Spleen (tissue), 11 donors: ENCODE measurements at regions not wholly inside any gene's neighbourhood (a gene's known extent, or its start where the extent isn't known, plus 50 kb on each side); places are given as distances from the start of the nearest gene placed in this dataset.

ENCODE experiments used
- DNase-seq: peaks from one replicate; pipeline ENCODE4 v3.0.0-alpha.2; 2020
- H3K27ac ChIP-seq, 8 donors: fragments of 200-600 bp; sonication (generic) in 7 of 8; 1 replicate in 4 of 8; 2 replicates in 4 of 8; pipeline versions ENCODE4 v1.5.0 to v1.8.0; 2016 to 2021; ENCODE audit warnings: inconsistent platforms in 4 of 8, mild to moderate bottlenecking in 4 of 8, moderate library complexity in 1 of 8
- H3K27me3 ChIP-seq, 7 donors: fragments of 200-600 bp; sonication (generic) in 6 of 7; replicated peaks in 1 of 7; 1 replicate in 4 of 7; 2 replicates in 3 of 7; pipeline versions ENCODE4 v1.5.0 to v1.8.0; 2016 to 2021; ENCODE audit warnings: inconsistent platforms in 3 of 7, mild to moderate bottlenecking in 1 of 7
- H3K36me3 ChIP-seq, 6 donors: fragments of 200-600 bp; sonication (generic) in 5 of 6; 1 replicate in 4 of 6; 2 replicates in 2 of 6; pipeline versions ENCODE4 v1.5.0 to v1.8.0; 2016 to 2021; ENCODE audit warnings: inconsistent platforms in 2 of 6
- H3K4me1 ChIP-seq, 6 donors: fragments of 200-600 bp; sonication (generic) in 5 of 6; 1 replicate in 3 of 6; 2 replicates in 3 of 6; pipeline versions ENCODE4 v1.5.0 to v1.8.0; 2016 to 2021; ENCODE audit warnings: inconsistent platforms in 3 of 6
- H3K4me3 ChIP-seq, 8 donors: fragments of 200-600 bp; sonication (generic) in 7 of 8; 1 replicate in 4 of 8; 2 replicates in 4 of 8; pipeline versions ENCODE4 v1.5.0 to v1.8.0; 2016 to 2021; ENCODE audit warnings: inconsistent platforms in 4 of 8, mild to moderate bottlenecking in 4 of 8, moderate library complexity in 2 of 8
- H3K9me3 ChIP-seq, 8 donors: fragments of 200-600 bp; sonication (generic) in 7 of 8; 1 replicate in 4 of 8; 2 replicates in 4 of 8; pipeline versions ENCODE4 v1.5.0 to v1.8.0; 2016 to 2021; ENCODE audit warnings: inconsistent platforms in 4 of 8
- CTCF ChIP-seq, 11 experiments: fragments of 200-600 bp in 7 of 11; fragments of 450-650 bp in 4 of 11; sonication (generic) in 4 of 11; IDR thresholded peaks in 8 of 11; conservative IDR thresholded peaks in 3 of 11; 1 replicate in 7 of 11; 2 replicates in 4 of 11; pipeline versions ENCODE4 v1.4.0 to v1.8.0; 2016 to 2021; ENCODE audit warnings: antibody characterized with exemption in 11 of 11, inconsistent platforms in 4 of 11, mild to moderate bottlenecking in 1 of 11
- POLR2A ChIP-seq, 3 donors: fragments of 450-650 bp; IDR thresholded peaks; one replicate each; pipeline ENCODE4 v1.5.1; 2017; ENCODE audit warnings: antibody characterized with exemption in 3 of 3, mild to moderate bottlenecking in 1 of 3
- POLR2AphosphoS5 ChIP-seq, 3 donors: sonication (generic); formaldehyde crosslinking; IDR thresholded peaks; one replicate each; pipeline ENCODE4 v1.5.1; 2017; ENCODE audit warnings: antibody characterized with exemption in 3 of 3
- WGBS, 5 donors: extraction: QIAGEN DNeasy Blood & Tissue Kit in 3 of 5; methylation state at CpG; one replicate each; pipeline versions ENCODE4 v1.1.5 to v1.1.7; 2013 to 2018; 5-methylcytosine and 5-hydroxymethylcytosine counted together
- intact Hi-C: fragments of 100-400 bp; cut with DNase I; formaldehyde crosslinking; loops from one replicate; pipeline ENCODE4 v1.15.0; 2023; ENCODE audit warnings: low total_unique reads
- donor health status: healthy with polysubstance abuse.
- donor health status: DM: no; HTN: no; CAD: no; lungs with moderate emphysema.
- donor health status: DM: no; HTN: no; CAD: no.
- donor health status: Bipolar disorder and iron deficiency.
- donor health status: healthy.
- donor health status: DM: no; HTN: no; CAD: no.
- donor health status: DM: yes; HTN: yes; CAD: no.

- 82 to 97% (median 83%) methylated on average over 3 to 4 of the region's 4 CpGs for WGBS, 5 donors
- no peak for DNase-seq
- intact Hi-C loops = no loop called here
- H3K9me3 ChIP-seq = no peaks in the 10 kb centered on the region
- no peak for TF ChIP-seq CTCF (IDR thresholded peaks at IDR 0.05 in 8 of 11, conservative IDR thresholded peaks at IDR 0.05 in 3 of 11)
- no peak for TF ChIP-seq POLR2A (IDR thresholded peaks at IDR 0.05)
- TF ChIP-seq POLR2AphosphoS5 (IDR thresholded peaks at IDR 0.05) = no peak
- no peaks in the 10 kb centered on the region for H3K36me3 ChIP-seq
- peaks cover 0 to 8% (median 0%) of the 10 kb centered on the region in 7 donors for H3K27me3 ChIP-seq
- H3K4me1 ChIP-seq = no peaks in the 10 kb centered on the region
- H3K4me3 ChIP-seq = no peak overlapping the region
- H3K27ac ChIP-seq = no peak overlapping the region
Observed at GRCh38 chr4:81375745-81376144, 96.0 kb downstream of the RASGEF1B start.

GRCh38 chr4:81369886-81370285 lies 101.8 kb downstream of the RASGEF1B start:
- intact Hi-C loops = no loop called here
- H3K4me3 ChIP-seq = no peak overlapping the region
- H3K27ac ChIP-seq = no peak overlapping the region
- H3K9me3 ChIP-seq = no peaks in the 10 kb centered on the region
- no peak for TF ChIP-seq POLR2AphosphoS5 (IDR thresholded peaks at IDR 0.05)
- TF ChIP-seq POLR2A (IDR thresholded peaks at IDR 0.05) = no peak
- TF ChIP-seq CTCF (IDR thresholded peaks at IDR 0.05 in 8 of 11, conservative IDR thresholded peaks at IDR 0.05 in 3 of 11) = no peak
- H3K4me1 ChIP-seq = no peaks in the 10 kb centered on the region
- peaks cover 0 to 7% (median 0%) of the 10 kb centered on the region in 7 donors for H3K27me3 ChIP-seq
- WGBS, 5 donors = 75 to 83% (median 77%) methylated on average over 4 of the region's 4 CpGs
- no peak for DNase-seq
- no peaks in the 10 kb centered on the region for H3K36me3 ChIP-seq

- intact Hi-C loops = no loop called here
Observed at GRCh38 chr4:81366779-81367178, 104.9 kb downstream of the RASGEF1B start.

GRCh38 chr4:81360737-81361136 lies 111.0 kb downstream of the RASGEF1B start:
- H3K27me3 ChIP-seq = peaks cover 0 to 6% (median 0%) of the 10 kb centered on the region in 7 donors
- H3K4me3 ChIP-seq = no peak overlapping the region
- DNase-seq = no peak
- no peak overlapping the region for H3K27ac ChIP-seq
- H3K4me1 ChIP-seq = no peaks in the 10 kb centered on the region
- TF ChIP-seq POLR2A (IDR thresholded peaks at IDR 0.05) (no peak), CTCF (IDR thresholded peaks at IDR 0.05 in 8 of 11, conservative IDR thresholded peaks at IDR 0.05 in 3 of 11) (no peak), POLR2AphosphoS5 (IDR thresholded peaks at IDR 0.05) (no peak)
- WGBS, 5 donors = 80 to 86% (median 81%) methylated on average over 3 of the region's 3 CpGs
- H3K9me3 ChIP-seq = peaks cover 0 to 3% (median 0%) of the 10 kb centered on the region in 8 donors
- intact Hi-C loops = no loop called here
- H3K36me3 ChIP-seq = no peaks in the 10 kb centered on the region

More at GRCh38 chr4:81366779-81367178, 104.9 kb downstream of the RASGEF1B start:
- DNase-seq = no peak
- Histone ChIP-seq H3K4me3 (no peak overlapping the region), H3K9me3 (no peaks in the 10 kb centered on the region), H3K4me1 (no peaks in the 10 kb centered on the region), H3K27me3 (peaks cover 0 to 6% (median 0%) of the 10 kb centered on the region in 7 donors), H3K27ac (no peak overlapping the region), H3K36me3 (no peaks in the 10 kb centered on the region)
- WGBS, 5 donors = 86 to 94% (median 93%) methylated on average over 4 of the region's 4 CpGs
- TF ChIP-seq POLR2A (IDR thresholded peaks at IDR 0.05) = no peak
- TF ChIP-seq CTCF (IDR thresholded peaks at IDR 0.05 in 8 of 11, conservative IDR thresholded peaks at IDR 0.05 in 3 of 11) = no peak
- no peak for TF ChIP-seq POLR2AphosphoS5 (IDR thresholded peaks at IDR 0.05)
